HG03432 (cell line): ENCODE measurements at regions not wholly inside any gene's neighbourhood (a gene's known extent, or its start where the extent isn't known, plus 50 kb on each side); places are given as distances from the start of the nearest gene placed in this dataset.
"Not testable (repeated sequence)": the region's sequence is repeated elsewhere in the genome, so short reads cannot be mapped to it uniquely, and the experiment has no call there.

Experiments
- ATAC-seq: cut with Tn5 transposase; IDR thresholded peaks from one replicate; pipeline ENCODE4 v1.9.1; 2021; ENCODE audit warnings: mild to moderate bottlenecking, moderate library complexity; ENCODE audit not compliant: unreplicated experiment

DNA sequence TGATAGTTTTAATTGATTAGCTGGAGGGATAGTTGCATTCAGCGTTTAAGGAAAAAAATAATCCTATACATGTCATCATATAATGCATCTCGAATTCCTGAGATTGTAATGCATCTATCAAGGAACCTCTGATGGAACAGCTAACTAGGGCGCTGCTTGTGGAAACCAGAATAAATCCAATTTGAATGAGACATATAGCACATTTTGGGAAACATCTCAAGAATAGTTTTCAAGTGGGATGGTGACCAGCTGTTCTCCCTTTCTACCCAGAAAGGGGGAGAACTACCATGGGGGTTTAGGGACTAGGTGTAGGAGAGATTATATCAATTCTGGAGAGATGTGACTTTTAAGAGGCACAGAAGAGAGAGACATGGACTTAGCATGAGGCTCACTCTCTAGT, 319.3 kb upstream of the BRINP1 start:
- ATAC-seq, result no peak

DNA sequence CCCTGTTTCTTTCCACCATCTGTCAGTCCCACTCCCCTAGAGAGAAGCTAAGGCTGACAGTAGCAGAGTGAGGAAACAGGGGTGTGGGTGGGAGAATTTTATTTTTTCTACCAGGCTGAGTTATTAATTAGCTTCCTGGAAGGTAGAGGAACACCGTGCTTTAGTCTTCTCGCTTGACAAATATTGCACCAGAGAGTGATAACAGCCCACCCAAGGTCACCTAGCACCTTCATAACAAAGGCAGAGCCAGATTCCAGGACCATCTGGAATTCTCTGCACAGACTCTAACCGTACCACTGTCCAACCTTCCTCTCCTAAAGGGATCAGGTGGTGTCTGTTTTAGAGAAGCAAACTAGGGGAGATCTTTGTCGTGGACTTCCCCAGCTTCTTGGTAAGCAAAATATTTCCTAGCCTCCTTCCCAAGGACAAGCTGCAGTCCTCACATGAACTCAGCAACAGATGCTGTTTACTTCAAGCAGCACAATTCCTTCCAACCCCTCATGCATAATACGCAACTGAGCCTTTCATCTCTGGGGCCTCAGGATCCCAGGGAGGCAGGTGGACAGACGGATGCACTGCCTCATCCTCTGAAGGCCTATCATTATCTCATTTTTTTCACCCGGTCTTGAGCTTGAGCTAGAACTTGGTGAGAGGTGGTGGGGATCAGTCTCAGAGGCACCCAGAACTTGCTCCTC, 308.7 kb upstream of the BRINP1 start:
- no peak for ATAC-seq

DNA sequence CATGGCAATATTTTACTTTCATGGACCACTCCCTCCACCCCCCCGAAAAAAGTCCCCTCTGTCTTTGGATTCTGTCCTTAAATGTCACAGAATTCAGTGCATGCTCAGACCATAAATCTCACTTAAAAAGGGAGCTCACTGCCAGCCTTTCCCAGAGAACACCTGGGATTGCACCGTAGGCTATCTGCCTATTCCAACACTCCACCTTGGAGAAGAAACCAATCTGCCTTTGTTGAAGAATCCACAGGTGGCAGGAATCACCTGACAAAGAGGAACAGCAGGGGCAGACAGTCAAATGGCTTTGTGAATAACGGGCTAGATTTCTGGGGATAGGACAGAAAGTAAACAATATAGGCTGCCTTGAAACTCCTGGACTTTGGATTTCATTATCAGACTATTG, 306.7 kb upstream of the BRINP1 start:
- ATAC-seq, result no peak

DNA sequence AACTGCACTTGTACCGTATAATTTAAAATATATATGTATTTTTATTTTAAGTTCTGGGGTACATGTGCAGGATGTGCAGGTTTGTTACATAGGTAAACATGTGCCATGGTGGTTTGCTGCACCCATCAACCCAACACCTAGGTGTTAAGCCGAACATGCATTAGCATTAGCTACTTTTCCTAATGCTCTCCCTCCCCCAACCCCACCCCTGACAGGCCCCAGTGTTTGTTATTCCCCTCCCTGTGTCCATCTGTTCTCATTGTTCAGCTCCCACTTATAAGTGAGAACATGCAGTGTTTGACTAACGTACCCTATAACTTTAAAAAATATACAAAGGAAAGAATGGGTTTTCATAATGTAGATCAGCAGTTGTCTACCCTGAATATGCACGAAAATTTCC, 303.5 kb upstream of the BRINP1 start:
- not testable (repeated sequence) for ATAC-seq

DNA sequence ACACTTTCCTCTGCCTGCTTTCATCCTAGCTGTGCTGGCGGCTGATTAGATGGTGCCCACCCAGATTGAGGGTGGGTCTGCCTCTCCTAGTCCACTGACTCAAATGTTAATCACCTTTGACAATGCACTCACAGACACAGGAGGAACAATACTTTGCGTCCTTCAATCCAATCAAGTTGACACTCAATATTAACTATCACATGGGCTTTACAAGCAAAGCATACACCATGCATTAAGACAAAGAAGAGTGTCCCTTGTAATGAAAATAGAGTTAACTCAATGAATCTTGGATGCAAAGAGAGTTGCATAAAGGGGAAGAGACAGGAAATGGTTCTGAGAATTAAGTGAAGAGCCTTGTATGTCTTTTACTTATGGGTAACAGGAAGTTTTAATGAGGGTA, 298.7 kb upstream of the BRINP1 start:
- ATAC-seq, result no peak

DNA sequence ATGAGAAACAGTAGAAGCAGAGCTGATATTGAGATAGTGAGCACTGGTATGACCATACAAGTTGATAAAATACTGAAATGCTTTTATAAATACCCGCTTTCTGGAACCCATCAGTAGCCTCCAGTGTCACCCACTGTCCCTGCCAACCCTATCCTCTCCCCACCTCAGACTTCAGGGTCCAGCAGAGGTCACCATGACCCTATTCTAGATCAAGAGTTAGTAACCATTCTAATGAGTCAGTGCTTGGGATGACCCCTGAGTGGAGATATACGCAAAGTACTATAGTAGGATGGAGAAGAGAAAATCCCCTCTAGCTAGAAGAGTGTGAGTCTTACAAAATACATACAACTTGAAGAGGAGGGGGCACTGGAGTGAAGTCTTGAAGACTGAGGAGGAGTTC, 297.9 kb upstream of the BRINP1 start:
- no peak for ATAC-seq

DNA sequence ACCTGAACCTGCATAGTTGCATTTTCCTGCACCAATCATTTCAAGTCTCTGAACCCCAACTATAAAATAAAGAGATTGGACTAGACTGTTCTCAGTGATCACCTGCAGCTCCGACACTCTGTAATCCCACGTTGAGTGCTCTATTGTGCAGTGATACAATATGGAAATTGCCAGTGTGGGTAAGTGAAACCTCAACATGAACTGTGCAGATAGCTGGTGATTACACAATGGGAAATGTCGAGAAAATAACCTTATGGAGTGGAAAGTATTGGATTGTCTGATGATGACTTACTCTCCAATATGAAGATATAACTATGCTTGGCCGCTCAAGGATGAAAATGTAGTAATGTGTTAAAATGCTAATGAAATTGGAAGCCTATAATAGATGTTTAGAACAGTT, 293.1 kb upstream of the BRINP1 start:
- no peak for ATAC-seq

DNA sequence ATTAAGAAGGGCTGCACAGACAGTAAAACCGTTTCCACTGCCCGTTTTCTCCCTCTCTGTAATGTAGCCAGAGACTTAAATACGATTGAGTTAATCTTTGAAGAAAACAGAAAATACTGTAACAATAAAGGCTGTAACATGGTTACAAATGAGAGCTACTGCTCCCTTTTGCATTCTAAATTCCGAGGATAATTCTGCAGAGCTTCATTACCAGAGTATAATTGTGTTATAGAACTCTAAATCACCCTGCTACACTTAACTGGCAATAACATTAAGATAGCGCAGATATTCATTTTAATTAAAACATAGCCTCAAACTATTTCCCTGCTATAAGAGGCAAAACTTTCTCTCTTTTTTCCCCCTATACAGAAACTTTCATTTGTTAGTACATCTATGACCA, 283.7 kb upstream of the BRINP1 start:
- no peak for ATAC-seq

DNA sequence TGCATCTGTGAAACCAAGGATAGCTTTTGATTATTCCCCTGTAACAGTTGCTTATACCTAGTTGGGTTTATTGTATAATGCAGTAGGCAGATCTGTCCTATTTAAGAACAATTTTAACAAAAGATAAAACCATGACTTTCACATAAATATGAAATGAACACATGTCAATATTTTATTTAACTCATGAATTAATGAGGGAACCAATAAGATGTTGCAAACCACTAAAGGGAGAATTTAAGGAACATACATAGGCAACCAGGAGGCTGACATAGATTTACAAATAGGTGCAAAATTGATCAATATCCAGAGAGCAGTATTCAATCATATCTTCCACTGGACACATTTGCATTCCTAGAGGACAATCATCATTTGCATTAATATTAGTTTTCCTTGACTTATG, 280.0 kb upstream of the BRINP1 start:
- ATAC-seq, result no peak

DNA sequence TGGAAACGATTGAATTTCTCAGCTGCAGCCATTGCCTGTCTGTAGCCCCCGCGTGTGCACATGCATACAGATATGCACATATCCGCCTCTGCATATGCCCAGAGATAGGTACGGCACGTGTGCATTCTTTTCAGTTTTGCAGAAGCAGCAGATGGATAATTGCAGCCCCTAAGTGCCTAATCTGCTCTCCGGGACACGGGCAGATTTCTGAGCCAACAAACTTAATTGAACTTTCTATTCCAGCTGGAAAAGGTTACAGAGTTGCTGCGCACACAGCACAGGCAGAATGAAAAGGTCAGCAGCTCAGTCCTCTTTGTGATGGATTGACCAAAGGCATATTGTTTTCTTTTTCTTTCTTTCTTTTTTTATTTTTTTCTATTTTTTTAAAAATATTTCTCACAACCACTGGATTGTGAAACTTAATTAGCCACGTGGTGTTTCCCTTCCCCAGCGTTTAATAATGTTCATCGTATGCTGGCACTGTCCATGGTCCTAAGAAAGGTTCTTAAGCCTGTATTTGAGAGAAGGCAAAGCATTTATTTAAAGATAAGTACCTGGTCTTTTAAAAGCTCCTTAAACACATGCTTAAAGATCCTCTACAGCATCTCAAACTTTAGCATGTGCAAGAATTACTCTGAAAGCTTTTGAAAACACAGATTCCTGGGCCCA, 270.2 kb upstream of the BRINP1 start:
- ATAC-seq, result no peak

DNA sequence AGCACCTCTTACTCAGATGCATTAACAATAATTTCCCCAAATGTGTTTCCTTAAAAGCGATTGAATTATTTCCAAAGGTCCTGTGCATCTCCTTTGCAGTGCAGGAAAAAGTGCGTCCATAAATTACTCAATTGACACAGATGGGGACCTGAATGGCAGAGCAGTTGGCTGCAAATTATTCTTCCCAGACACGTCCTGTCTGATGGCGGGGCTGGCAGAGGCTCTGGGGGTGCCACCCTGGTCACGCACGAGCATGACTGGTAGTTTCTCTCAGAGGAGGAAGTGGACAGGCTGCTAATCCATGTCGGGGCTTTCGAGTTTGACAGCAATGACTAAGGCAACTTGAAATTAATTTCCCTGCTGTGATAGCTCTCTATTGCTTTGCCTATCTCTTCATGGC, 264.8 kb upstream of the BRINP1 start:
- no peak for ATAC-seq

DNA sequence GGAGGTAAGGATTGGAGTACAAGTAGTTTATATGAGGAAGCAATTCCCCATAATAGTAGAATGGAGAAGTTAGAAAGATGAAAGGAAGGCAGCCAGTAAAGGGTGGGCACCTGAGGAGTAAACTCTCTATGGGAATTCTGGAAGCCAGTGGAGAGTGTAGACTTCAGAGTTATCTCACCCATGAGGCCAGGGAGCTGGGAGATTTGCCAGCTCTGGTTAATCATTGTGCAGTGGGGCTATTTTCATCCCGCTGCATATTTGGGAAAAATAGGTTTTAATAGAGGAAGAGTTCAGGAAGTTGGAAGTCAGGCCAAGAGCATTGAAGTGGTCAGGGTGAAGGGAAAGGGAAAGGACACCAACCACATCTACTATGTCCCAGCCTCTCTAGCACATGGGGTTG, 242.3 kb upstream of the BRINP1 start:
- no peak for ATAC-seq

DNA sequence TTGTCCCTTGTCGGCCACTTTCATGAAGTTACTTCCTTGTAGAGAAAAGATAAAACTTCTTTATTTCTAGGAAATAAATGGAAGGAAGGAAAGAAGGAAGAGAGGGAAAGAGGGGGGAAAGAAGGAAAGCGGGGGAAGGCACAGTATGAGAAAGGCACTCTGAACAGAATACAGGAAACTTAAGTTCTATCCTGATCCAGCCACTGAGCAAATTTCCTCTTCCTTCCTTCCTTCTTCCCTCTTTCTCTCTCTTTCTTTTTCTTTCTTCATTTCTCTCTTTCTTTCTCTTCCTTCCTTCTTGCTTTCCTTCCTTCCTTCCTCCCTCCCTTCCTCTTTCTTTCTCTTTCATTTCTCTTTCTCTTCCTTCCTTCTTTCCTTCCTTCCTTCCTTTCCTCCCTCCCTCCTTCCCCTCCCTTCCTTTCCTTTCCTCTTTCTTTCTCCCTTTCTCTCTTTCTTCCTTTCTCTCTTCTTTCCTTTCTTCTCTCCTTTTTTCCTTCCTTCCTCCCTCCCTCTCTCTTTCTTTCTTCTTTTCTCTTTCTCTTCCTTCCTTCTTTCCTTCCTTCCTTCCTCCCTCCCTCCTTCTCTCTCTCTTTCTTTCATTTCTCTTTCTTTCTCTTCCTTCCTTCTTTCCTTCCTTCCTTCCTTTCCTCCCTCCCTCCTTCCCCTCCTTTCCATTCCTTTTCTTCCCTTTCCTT, 240.2 kb upstream of the BRINP1 start:
- ATAC-seq, result no peak

DNA sequence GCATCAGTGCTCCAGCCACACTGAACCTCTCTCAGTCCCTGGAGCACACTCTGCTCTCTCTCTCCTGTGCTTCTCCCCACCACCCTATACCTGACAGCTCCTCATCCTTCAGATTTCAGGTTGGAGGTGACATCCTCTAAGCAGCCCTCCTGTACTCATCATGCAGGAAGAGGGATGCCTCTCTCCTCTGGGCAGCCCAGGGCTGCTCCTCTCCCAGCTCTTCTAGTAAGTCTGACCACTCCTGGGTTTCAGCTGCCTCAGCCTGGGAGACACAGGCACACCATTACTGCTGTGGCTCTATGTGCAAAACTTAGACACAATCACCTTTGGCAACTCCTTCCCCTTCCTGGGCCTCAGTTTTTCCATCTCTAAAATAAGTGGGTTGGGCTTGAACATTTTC, 232.4 kb upstream of the BRINP1 start:
- no peak for ATAC-seq

DNA sequence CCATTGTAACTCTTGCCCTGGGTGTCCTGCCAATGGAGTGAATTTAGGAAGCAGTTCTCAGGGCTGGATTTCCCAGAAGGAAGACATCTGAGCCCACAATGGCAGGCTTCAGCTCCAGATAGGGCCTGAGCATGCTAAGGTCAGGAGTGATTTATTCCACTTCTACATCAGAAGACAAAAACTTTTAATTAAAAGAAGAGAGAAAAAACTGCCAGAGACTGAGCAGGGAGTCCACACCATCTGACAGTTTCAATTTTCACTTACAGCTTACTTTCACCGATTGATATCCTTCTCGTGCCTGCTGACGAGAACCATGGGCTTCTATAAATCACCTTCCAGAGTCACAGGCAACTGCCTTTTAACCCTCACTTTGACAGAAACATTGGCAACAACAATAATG, 228.3 kb upstream of the BRINP1 start:
- ATAC-seq, result no peak

DNA sequence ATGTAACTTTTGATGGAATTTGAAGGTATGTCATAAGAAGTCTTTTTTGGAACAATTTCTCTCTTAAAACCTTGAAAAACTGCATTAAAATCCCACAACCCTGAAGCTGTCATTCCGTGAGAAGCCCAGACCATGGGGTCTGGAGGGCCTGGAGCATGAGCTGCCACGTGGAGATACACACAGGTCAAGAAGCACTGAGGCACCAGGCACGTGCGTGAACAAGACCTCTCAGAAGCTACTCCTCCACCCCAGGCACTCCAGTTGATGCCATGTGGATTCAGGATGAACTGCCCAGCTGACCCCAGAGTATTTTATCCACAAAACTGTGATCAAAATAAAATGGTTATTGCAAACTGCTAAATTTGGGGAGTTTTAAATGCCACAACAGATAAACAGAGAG, 227.5 kb upstream of the BRINP1 start:
- ATAC-seq, result no peak

DNA sequence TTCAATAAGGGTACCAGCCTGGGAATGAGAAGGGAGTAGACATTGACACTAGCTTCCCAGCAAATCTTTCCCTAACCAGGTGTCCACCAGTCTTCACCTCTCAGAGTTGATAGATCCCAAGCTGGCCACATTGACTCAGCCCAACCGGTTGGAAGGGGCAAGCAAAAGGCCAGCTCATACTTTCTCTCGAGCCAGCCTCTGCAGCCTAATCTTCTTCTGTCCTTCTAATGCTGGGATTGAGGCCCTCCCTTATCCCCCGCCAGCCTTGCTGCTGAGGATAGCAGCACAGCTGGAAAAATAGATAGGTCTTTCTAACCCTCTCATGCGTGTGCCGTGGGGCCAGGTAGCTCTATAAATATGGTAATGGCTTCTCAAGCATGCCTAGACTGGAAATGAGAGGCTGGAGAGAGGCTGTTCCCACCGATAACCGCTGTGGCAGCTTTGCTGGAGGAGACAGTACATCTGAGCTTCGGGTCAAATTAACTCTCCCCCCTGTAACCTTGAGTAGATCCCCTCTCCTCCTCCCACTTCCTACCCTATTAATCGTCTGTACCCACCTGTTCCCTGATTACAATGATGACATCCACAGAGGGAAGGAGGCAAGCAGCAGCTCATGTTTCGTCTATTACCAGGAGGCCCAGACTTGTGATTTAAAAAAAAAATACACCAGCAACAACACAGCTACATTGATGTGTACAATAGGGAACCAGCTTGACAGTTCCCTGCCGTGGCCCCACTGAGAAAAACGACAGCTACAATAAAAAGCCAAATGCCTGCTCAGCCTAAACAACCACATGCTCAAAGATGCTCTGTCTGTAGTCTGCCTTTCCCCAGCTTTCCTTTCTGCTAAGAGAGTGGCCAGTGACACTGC, 219.9 kb upstream of the BRINP1 start:
- no peak for ATAC-seq

DNA sequence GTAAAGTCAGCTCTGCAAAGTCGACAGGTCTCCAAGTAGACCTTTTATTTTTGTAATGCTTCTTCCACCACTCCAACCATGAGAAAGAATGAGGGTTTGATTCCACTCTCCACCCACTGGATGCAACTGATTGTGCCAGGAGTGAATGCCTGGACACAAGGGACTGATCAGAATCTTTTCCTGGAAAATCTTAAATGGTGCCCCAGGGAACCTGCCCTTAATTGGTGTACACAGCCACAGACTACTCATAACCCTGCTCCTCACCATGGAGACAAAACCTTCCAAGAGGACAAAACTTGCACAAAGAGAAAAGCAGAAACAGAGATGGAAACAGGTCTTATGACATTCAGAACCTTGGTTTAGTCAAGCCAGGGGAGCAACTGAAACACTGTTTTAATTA, 208.6 kb upstream of the BRINP1 start:
- ATAC-seq, result no peak

DNA sequence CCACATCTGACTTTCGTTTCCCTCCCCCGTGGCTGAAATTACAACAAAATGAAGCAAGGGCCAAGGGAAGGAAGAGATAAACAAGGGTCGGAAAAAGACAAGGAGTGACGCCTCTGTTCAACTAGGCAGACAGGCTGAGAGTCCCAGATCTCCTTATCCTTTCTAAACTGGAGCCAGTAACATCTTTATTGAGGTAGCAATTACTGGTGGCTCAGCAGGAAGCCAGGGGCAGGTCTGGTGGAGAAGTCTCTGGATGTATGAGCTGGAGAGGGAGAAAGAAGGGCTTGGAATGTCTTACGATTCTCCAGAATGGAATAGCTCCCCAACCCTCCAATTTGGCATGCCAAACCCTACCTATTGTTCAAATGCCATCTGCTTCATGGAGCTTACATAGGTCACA, 190.8 kb upstream of the BRINP1 start:
- ATAC-seq, result no peak

DNA sequence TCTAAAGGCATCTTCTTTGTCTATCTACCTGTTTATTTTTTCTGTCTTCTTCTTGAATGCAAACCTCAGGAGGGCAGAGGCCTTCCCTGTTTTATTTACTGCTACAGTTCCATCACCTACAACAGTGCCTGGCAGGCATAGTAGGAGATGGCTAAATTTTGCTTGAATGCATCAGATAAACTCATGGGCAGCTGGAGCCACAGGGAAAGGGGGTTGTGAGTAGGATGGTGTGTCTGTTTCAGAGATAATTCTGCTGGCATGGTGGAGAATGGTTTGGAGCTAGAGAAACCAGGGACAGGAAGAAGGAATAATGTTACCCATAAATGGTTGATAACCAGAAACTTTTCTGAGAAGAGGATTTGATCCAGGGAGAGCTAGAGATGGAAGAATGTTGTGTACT, 189.8 kb upstream of the BRINP1 start:
- no peak for ATAC-seq

DNA sequence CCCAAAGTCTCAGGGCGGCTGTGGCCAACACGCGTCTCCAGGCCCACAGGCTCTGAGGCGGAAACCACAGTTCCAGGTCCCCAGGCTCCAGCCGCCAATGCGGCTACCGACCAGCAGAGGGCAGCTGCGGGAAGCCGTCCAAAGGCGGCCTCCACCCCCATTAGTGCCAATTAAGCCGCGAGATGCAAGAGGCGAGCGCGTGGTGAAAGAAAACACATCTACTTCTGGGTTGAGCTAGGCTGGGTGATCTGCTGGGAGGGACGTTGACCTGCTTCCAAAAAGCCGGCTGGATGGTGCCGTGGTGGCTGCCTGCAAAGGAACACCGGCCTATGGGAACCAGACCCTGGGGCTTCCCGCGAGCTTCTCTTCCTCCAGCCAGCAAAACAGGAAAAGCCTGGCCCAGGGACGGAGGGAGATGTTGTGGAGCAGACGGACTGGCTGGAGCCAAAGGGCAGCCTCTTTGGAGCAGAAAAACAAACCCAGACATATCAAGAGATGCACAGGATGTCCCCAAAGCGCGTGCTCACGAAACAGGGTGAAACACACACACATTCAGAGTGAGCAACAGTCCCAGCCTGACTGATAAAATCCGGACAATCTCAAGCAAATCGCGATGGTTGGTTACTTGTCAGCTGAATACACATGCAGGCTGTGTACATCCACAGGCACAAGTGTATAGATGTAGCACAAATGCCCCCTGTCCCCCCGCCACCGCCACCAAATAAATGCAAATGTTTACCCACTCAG, 187.1 kb upstream of the BRINP1 start:
- peak; percentile 100 for ATAC-seq
